Keratinocyte (primary cell): ENCODE measurements at regions not wholly inside any gene's neighbourhood (a gene's known extent, or its start where the extent isn't known, plus 50 kb on each side); places are given as distances from the start of the nearest gene placed in this dataset.

Source experiments
- DNase-seq: peaks from one replicate; pipeline ENCODE4 v3.0.0-alpha.2; 2011; ENCODE audit warnings: low read depth, missing footprints, low spot score
- FAIRE-seq: peaks from 2 replicates; lab custom pipeline; 2011; peaks lifted over from hg19 to GRCh38; lab: Jason Lieb, UNC
- H2AFZ ChIP-seq: 2 replicates; pipeline ENCODE4 v1.6.0; 2012; ENCODE audit warnings: low read length, control low read depth, inconsistent platforms; ENCODE audit not compliant: control insufficient read depth
- H3K27ac ChIP-seq: 2 replicates; pipeline ENCODE4 v1.5.1; 2011; ENCODE audit warnings: low read length; ENCODE audit not compliant: control insufficient read depth, insufficient read depth
- H3K27me3 ChIP-seq: 3 replicates; pipeline ENCODE4 v1.6.0; 2011; ENCODE audit warnings: low read length; ENCODE audit not compliant: control insufficient read depth, insufficient read depth; ENCODE audit errors: extremely low read depth
- H3K36me3 ChIP-seq, 2 experiments: 2 replicates in 1 of 2; 3 replicates in 1 of 2; pipeline ENCODE4 v1.5.1; 2011; ENCODE audit warnings: low read length in 2 of 2, mild to moderate bottlenecking in 1 of 2; ENCODE audit not compliant: control insufficient read depth in 2 of 2, insufficient read depth in 2 of 2; ENCODE audit errors: extremely low read depth in 1 of 2
- H3K4me1 ChIP-seq: 3 replicates; pipeline ENCODE4 v1.5.1; 2011; ENCODE audit warnings: low read length; ENCODE audit not compliant: control insufficient read depth, insufficient read depth; ENCODE audit errors: extremely low read depth
- H3K4me2 ChIP-seq: 3 replicates; pipeline ENCODE4 v1.6.0; 2011; ENCODE audit warnings: low read depth, low read length; ENCODE audit not compliant: control insufficient read depth, insufficient read depth; ENCODE audit errors: extremely low read depth
- H3K4me3 ChIP-seq, 3 experiments: fragments of 200-600 bp in 1 of 3; sonication (generic) in 1 of 3; 2 replicates in 2 of 3; 3 replicates in 1 of 3; pipeline ENCODE4 v1.5.1; 2011 to 2016; ENCODE audit warnings: low read length in 3 of 3, mild to moderate bottlenecking in 3 of 3, control low read depth in 2 of 3, inconsistent platforms in 1 of 3, low read depth in 1 of 3, mixed read lengths in 1 of 3, mixed run types in 1 of 3, moderate library complexity in 1 of 3; ENCODE audit not compliant: control insufficient read depth in 2 of 3, insufficient read depth in 2 of 3; ENCODE audit errors: extremely low read depth in 1 of 3
- H3K79me2 ChIP-seq: 2 replicates; pipeline ENCODE4 v1.6.0; 2012; ENCODE audit warnings: low read length; ENCODE audit not compliant: control insufficient read depth, insufficient read depth
- H3K9ac ChIP-seq: 3 replicates; pipeline ENCODE4 v1.6.0; 2011; ENCODE audit warnings: low read length; ENCODE audit not compliant: control insufficient read depth, insufficient read depth; ENCODE audit errors: extremely low read depth
- H3K9me1 ChIP-seq: 3 replicates; pipeline ENCODE4 v1.6.0; 2011; ENCODE audit warnings: low read length; ENCODE audit not compliant: control insufficient read depth, insufficient read depth; ENCODE audit errors: extremely low read depth
- H3K9me3 ChIP-seq: 2 replicates; pipeline ENCODE4 v1.5.1; 2012; ENCODE audit warnings: low read depth, low read length; ENCODE audit not compliant: control insufficient read depth
- H4K20me1 ChIP-seq: 3 replicates; pipeline ENCODE4 v1.6.0; 2011; ENCODE audit warnings: low read length; ENCODE audit not compliant: control insufficient read depth, insufficient read depth; ENCODE audit errors: extremely low read depth
- CTCF ChIP-seq, 3 experiments: IDR thresholded peaks in 1 of 3; conservative IDR thresholded peaks in 1 of 3; optimal IDR thresholded peaks in 1 of 3; 2 replicates in 2 of 3; 3 replicates in 1 of 3; pipeline versions ENCODE3 to v1.5.1; 2011; ENCODE audit warnings: low read length in 3 of 3, mild to moderate bottlenecking in 3 of 3, moderate library complexity in 2 of 3, control low read depth in 1 of 3, inconsistent platforms in 1 of 3; ENCODE audit not compliant: insufficient read depth in 2 of 3; ENCODE audit errors: extremely low read depth in 1 of 3
- EZH2 ChIP-seq: IDR thresholded peaks from one replicate; pipeline ENCODE4 v1.6.1; 2012; ENCODE audit warnings: inconsistent platforms, mild to moderate bottlenecking, low read length, moderate library complexity
- dilution Hi-C: fragments of 300-500 bp; cut with MboI; formaldehyde crosslinking; loops from one replicate; pipeline ENCODE4 v1.7.0; 2020; ENCODE audit warnings: low sequenced_read_pairs; ENCODE audit not compliant: extremely low pct_ligation_motif_present

DNA sequence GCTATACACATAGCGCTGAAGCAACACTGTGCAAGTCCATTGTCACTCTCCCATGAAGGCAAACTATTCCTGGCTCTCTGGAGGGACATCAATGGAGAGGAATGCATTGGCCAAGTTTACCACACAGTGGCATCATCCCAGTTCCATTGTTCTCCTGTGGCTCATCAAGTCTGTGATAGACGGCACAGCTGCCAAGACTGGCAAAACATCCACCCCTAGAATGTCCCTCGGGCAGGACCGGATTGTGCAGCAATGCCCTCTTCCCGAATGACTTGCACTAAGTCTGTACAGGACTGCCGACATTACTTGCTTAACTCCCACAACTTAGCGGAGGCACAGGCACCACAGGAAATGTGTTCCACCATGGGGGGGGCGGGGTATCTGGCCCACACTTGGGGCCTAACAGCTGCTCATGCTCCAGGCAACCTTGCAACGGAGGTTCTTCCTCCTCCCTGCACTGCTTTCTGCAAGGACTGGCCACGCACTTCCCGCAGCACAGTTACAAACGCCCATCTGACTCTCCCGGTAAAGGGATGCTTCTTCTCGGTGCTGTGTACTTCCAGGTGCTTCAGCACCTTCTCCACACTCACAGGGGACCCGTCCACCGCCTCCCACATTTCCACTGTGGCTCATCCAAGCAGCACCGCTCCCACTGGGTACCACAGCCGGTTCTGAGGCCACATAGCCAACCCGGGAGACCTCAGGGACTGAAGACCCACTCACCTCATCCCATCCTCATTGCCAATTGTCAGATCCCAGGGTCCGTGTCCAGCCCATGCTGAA lies 1309.6 kb upstream of the RAG2 start:
- H3K4me2 ChIP-seq, result no peak overlapping the region
- no peaks in the 10 kb centered on the region for H4K20me1 ChIP-seq
- H3K27ac ChIP-seq, result no peak overlapping the region
- no peak overlapping the region for H3K9ac ChIP-seq
- dilution Hi-C loops, result no loop called here
- no peak for FAIRE-seq
- no peak overlapping the region for H2AFZ ChIP-seq
- no peaks in the 10 kb centered on the region for H3K79me2 ChIP-seq
- H3K27me3 ChIP-seq, result no peaks in the 10 kb centered on the region
- H3K4me3 ChIP-seq, result no peak overlapping the region
- H3K4me1 ChIP-seq, result peaks cover 3% of the 10 kb centered on the region
- H3K9me3 ChIP-seq, result no peaks in the 10 kb centered on the region
- no peak for DNase-seq
- H3K36me3 ChIP-seq, result no peaks in the 10 kb centered on the region
- TF ChIP-seq EZH2, result no peak
- no peak for TF ChIP-seq CTCF (optimal IDR thresholded peaks at IDR 0.05 in 1 of 3, IDR thresholded peaks at IDR 0.05 in 1 of 3, conservative IDR thresholded peaks at IDR 0.05 in 1 of 3; ENCODE audit: extremely low read depth in 1 of 3, insufficient read depth in 2 of 3, low read length in 3 of 3)
- no peaks in the 10 kb centered on the region for H3K9me1 ChIP-seq

DNA sequence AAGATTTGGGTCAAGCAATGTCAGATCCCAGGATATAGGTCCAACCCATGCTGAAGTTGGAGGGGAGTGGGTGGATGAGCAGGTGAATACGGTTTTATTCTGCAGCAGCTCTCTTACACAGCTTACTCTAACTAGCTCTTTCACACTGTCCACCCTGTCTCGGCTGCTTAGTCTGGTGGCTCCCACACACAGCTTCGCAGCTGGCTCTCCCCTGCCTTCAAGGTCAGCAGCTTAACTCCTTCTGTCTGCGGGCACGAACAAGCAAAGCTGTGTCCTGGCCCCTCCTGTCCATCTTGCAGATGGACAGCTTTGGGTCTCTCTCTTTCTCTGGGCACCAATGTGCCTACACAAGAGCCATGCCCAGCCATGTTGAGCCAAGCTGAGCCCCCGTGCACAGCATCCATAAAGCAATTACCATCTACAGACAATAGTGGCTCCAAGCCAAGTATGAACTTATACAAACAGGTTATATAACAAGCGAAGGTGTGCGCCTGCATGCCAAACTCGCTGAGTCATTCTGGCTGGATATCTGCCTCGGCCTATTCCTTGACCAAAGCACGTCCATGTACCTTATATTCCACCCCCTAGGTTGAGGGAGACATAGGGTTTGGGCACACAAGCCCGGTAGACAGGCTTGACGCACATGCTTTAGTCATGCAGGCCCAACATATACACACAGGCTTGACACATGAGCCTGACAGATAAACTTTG lies 1307.8 kb upstream of the RAG2 start:
- dilution Hi-C loops, result no loop called here
- DNase-seq (no peak), FAIRE-seq (peak; percentile 48)
- peaks cover 3% of the 10 kb centered on the region for H3K4me1 ChIP-seq
- H2AFZ ChIP-seq, result no peak overlapping the region
- H3K27ac ChIP-seq, result peak overlapping the region; percentile 10
- H3K9me1 ChIP-seq, result no peaks in the 10 kb centered on the region
- TF ChIP-seq CTCF (optimal IDR thresholded peaks at IDR 0.05 in 1 of 3, IDR thresholded peaks at IDR 0.05 in 1 of 3, conservative IDR thresholded peaks at IDR 0.05 in 1 of 3; ENCODE audit: extremely low read depth in 1 of 3, insufficient read depth in 2 of 3, low read length in 3 of 3), result no peak
- no peak for TF ChIP-seq EZH2
- H3K9ac ChIP-seq, result no peak overlapping the region
- H3K4me3 ChIP-seq, result no peak overlapping the region
- H3K36me3 ChIP-seq, result no peaks in the 10 kb centered on the region
- no peaks in the 10 kb centered on the region for H3K79me2 ChIP-seq
- no peaks in the 10 kb centered on the region for H4K20me1 ChIP-seq
- no peak overlapping the region for H3K4me2 ChIP-seq
- H3K27me3 ChIP-seq, result no peaks in the 10 kb centered on the region
- no peaks in the 10 kb centered on the region for H3K9me3 ChIP-seq
